ENCODE measurements at regions not wholly inside any gene's neighbourhood (a gene's known extent, or its start where the extent isn't known, plus 50 kb on each side); places are given as distances from the start of the nearest gene placed in this dataset.

DNA sequence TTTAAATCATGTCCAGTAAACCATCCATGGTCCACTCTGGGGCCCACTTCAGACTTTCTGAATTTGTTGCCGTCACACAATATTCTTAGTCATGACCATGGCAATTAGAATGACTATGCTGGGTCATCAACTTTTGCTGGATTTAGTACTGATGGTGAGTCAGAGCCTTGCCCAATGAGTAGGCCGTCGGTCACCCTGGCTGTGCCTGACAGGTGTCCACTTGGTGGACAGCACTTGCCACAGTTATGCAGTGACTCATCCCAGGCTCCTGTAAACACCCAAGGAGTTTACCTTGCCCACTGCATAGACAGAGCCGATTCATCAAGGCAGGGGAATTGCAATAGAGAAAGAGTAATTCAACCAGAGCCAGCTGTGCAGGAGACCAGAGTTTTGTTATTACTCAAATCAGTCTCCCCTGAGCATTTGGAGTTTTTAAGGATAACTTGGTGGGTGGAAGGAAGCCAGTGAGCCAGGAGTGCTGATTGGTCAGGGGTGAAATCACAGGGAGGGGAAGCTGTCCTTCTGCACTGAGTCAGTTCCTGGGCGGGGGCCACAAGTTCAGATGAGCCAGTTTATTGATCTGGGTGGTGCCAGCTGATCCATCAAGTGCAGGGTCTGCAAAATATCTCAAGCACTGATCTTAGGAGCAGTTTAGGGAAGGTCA lies 333.8 kb downstream of the PTPRU start:
- Histone ChIP-seq H3K9me3 (ENCODE audit: control insufficient read depth in 2 of 2, low read length in 2 of 2) (peaks cover 3% of the 10 kb centered on the region in 2 donors), H3K9ac (ENCODE audit: low read depth in 1 of 2, low read length in 2 of 2) (no peak overlapping the region), H3K4me3 (ENCODE audit: low read length in 2 of 2) (no peak overlapping the region), H3K27ac (ENCODE audit: low read depth in 2 of 2, low read length in 2 of 2) (no peak overlapping the region), H3K27me3 (ENCODE audit: control insufficient read depth in 2 of 2, insufficient read depth in 2 of 2, low read length in 2 of 2) (peaks cover 0 to 2% of the 10 kb centered on the region in 2 donors), H3K4me1 (ENCODE audit: control insufficient read depth in 2 of 2, insufficient read depth in 2 of 2, low read length in 2 of 2) (no peaks in the 10 kb centered on the region), H3K36me3 (ENCODE audit: control insufficient read depth in 2 of 2, insufficient read depth in 2 of 2, low read length in 2 of 2) (no peaks in the 10 kb centered on the region)

DNA sequence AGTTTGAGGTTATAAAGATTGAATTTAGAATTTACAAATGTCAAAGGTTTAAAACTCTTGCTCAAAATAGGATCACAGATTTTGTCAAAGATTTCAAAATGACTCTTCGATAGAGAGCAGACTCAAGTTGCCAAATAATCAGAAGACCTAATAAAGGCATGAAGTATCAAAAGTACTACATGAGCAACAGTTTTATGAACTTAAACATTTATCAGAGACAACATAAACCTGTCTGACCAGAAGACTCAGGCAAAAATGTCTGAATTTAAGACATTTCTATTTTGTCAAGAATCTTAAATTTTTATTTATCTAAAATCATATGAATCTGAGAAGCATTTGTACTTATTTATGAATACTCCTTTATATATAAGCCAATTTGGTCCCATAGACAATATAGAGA lies 330.9 kb downstream of the PTPRU start:
- Histone ChIP-seq H3K4me1 (ENCODE audit: control insufficient read depth in 2 of 2, insufficient read depth in 2 of 2, low read length in 2 of 2) (no peaks in the 10 kb centered on the region), H3K9ac (ENCODE audit: low read depth in 1 of 2, low read length in 2 of 2) (no peak overlapping the region), H3K9me3 (ENCODE audit: control insufficient read depth in 2 of 2, low read length in 2 of 2) (peaks cover 3 to 12% of the 10 kb centered on the region in 2 donors), H3K27me3 (ENCODE audit: control insufficient read depth in 2 of 2, insufficient read depth in 2 of 2, low read length in 2 of 2) (peaks cover 0 to 2% of the 10 kb centered on the region in 2 donors), H3K36me3 (ENCODE audit: control insufficient read depth in 2 of 2, insufficient read depth in 2 of 2, low read length in 2 of 2) (no peaks in the 10 kb centered on the region), H3K27ac (ENCODE audit: low read depth in 2 of 2, low read length in 2 of 2) (no peak overlapping the region), H3K4me3 (ENCODE audit: low read length in 2 of 2) (no peak overlapping the region)

DNA sequence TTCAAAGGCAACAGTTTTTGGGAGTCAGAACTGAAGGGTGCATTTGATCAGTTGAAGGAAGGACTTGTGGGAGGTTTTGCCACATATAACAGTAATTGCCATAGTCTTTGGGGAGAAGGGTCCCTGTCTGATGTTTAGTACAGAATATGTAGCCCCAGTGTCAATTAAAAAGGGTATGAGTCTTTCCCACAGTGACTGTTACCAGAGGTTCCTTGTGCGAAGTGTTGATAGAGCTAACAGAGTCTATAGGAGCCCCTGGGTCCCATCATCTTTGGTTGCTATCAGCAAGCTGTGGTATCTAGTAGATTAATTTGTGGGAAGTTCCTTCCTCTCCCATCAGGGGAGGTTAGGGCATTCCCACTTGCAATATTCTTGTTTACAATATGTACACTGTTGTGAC lies 329.2 kb downstream of the PTPRU start:
- Histone ChIP-seq H3K27ac (ENCODE audit: low read depth in 2 of 2, low read length in 2 of 2) (no peak overlapping the region), H3K9me3 (ENCODE audit: control insufficient read depth in 2 of 2, low read length in 2 of 2) (peaks cover 3 to 14% of the 10 kb centered on the region in 2 donors), H3K9ac (ENCODE audit: low read depth in 1 of 2, low read length in 2 of 2) (no peak overlapping the region), H3K4me1 (ENCODE audit: control insufficient read depth in 2 of 2, insufficient read depth in 2 of 2, low read length in 2 of 2) (no peaks in the 10 kb centered on the region), H3K36me3 (ENCODE audit: control insufficient read depth in 2 of 2, insufficient read depth in 2 of 2, low read length in 2 of 2) (no peaks in the 10 kb centered on the region), H3K27me3 (ENCODE audit: control insufficient read depth in 2 of 2, insufficient read depth in 2 of 2, low read length in 2 of 2) (no peaks in the 10 kb centered on the region), H3K4me3 (ENCODE audit: low read length in 2 of 2) (no peak overlapping the region)

DNA sequence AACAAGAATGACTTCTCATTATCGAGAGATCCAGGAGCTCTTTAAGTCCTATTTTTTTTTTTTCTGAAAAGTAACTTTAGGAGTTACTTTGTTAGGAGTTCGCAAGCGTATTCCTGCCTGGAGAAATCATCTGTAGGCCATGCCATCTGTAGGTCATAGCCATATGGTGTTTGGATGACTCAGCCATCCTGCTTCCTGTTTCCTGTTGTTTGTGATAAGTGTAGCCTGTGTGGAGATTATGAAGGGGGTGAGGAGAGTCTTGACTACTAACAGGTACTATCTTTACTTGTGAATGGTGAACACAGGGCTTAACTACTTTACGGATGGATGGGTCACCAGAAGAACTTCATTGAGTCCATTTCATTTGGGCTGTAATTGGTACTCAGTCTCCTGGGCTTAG lies 327.2 kb downstream of the PTPRU start:
- no peaks in the 10 kb centered on the region for H3K27me3 ChIP-seq (ENCODE audit: control insufficient read depth in 2 of 2, insufficient read depth in 2 of 2, low read length in 2 of 2)
- no peak overlapping the region for H3K4me3 ChIP-seq (ENCODE audit: low read length in 2 of 2)
- no peaks in the 10 kb centered on the region for H3K4me1 ChIP-seq (ENCODE audit: control insufficient read depth in 2 of 2, insufficient read depth in 2 of 2, low read length in 2 of 2)
- H3K36me3 ChIP-seq (ENCODE audit: control insufficient read depth in 2 of 2, insufficient read depth in 2 of 2, low read length in 2 of 2), result no peaks in the 10 kb centered on the region
- no peak overlapping the region for H3K27ac ChIP-seq (ENCODE audit: low read depth in 2 of 2, low read length in 2 of 2)
- H3K9ac ChIP-seq (ENCODE audit: low read depth in 1 of 2, low read length in 2 of 2), result no peak overlapping the region
- peaks cover 3 to 14% of the 10 kb centered on the region in 2 donors for H3K9me3 ChIP-seq (ENCODE audit: control insufficient read depth in 2 of 2, low read length in 2 of 2)

DNA sequence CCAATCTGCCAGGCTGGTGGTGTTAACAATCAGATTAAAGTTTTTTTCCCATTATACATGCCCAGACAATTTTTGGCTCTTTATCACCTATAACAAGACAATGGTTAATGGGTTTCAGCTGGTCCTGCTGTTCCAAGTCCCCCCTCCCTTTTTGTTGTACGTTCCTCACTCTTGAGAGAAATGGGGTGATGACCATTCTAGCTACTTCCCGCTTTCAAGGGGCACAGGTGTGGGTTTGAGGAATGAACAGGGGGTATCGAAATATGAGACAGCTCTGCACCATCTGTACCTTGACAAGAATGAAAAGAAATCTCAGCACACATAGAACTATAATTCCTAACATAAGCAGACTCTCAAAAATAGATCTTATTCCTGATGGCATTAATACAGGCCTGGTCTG lies 326.8 kb downstream of the PTPRU start:
- no peak overlapping the region for H3K4me3 ChIP-seq (ENCODE audit: low read length in 2 of 2)
- H3K27ac ChIP-seq (ENCODE audit: low read depth in 2 of 2, low read length in 2 of 2), result no peak overlapping the region
- H3K9ac ChIP-seq (ENCODE audit: low read depth in 1 of 2, low read length in 2 of 2), result no peak overlapping the region
- no peaks in the 10 kb centered on the region for H3K27me3 ChIP-seq (ENCODE audit: control insufficient read depth in 2 of 2, insufficient read depth in 2 of 2, low read length in 2 of 2)
- no peaks in the 10 kb centered on the region for H3K4me1 ChIP-seq (ENCODE audit: control insufficient read depth in 2 of 2, insufficient read depth in 2 of 2, low read length in 2 of 2)
- no peaks in the 10 kb centered on the region for H3K36me3 ChIP-seq (ENCODE audit: control insufficient read depth in 2 of 2, insufficient read depth in 2 of 2, low read length in 2 of 2)
- peaks cover 3 to 14% of the 10 kb centered on the region in 2 donors for H3K9me3 ChIP-seq (ENCODE audit: control insufficient read depth in 2 of 2, low read length in 2 of 2)

DNA sequence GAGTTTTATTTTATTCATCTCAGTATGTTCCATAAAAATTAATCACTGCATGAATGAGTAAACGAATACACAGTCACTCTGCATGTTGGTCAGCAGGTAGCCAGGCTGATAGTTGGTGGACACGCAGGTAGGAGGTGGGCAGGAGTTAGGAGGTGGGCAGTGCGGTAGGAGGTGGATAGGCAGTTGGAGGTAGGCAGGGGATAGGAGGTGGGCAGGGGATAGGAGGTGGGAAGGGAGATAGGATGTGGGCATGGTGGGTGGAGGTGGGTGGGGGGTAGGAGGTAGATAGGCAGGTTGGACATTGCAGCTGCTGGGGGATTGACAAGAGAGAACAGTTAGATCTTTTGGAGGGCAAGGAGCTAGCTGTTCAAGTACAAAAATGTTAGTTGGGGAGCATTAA lies 322.7 kb downstream of the PTPRU start:
- H3K27me3 ChIP-seq (ENCODE audit: control insufficient read depth in 2 of 2, insufficient read depth in 2 of 2, low read length in 2 of 2), result no peaks in the 10 kb centered on the region
- no peak overlapping the region for H3K9ac ChIP-seq (ENCODE audit: low read depth in 1 of 2, low read length in 2 of 2)
- no peaks in the 10 kb centered on the region for H3K36me3 ChIP-seq (ENCODE audit: control insufficient read depth in 2 of 2, insufficient read depth in 2 of 2, low read length in 2 of 2)
- H3K27ac ChIP-seq (ENCODE audit: low read depth in 2 of 2, low read length in 2 of 2), result no peak overlapping the region
- no peaks in the 10 kb centered on the region for H3K4me1 ChIP-seq (ENCODE audit: control insufficient read depth in 2 of 2, insufficient read depth in 2 of 2, low read length in 2 of 2)
- peaks cover 0 to 11% of the 10 kb centered on the region in 2 donors for H3K9me3 ChIP-seq (ENCODE audit: control insufficient read depth in 2 of 2, low read length in 2 of 2)
- no peak overlapping the region for H3K4me3 ChIP-seq (ENCODE audit: low read length in 2 of 2)

DNA sequence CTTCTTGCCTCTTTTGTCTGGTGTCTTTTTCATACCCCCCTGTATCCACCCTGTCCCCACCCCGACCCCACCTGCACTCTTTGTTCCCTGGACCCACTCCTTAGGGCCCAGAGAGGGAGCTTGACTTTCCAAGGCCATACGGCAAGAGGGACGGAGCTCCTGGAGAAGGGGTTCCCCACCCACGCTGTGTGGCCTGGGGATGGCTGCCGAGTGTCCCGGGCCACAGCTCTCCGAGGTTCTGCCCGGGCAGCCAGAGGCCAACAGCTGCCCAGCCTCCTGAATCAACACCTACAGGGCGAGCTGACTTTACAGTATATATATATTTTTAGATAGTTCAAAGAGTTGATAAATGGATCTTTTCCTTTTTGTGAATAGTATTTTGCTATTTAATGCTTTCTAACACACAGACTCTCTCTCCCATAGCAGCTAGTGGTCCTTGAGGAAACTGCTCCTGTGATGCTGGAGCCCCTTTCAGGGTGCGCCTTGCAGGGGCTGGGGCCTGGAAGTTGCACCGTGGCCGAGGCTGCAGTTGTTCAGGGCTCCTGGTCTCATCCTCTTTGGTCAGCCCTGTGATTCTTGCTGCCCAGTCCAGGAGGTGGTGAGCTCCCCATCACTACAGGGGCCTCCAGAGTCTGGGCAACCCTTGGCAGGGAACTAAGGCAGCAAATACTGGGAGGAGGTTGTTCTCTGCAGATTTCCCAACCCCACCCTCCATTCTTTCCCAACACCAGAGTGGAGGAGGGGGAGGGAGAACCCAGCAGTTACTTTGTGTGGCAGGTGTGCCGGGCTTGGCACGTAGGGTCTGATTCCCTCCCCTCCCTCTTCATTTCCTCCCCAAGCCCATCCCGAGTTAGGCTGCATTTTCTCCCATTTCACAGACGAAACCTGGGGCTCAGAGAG lies 321.6 kb downstream of the PTPRU start:
- H3K9ac ChIP-seq (ENCODE audit: low read depth in 1 of 2, low read length in 2 of 2), result no peak overlapping the region
- H3K4me3 ChIP-seq (ENCODE audit: low read length in 2 of 2), result no peak overlapping the region
- no peaks in the 10 kb centered on the region for H3K4me1 ChIP-seq (ENCODE audit: control insufficient read depth in 2 of 2, insufficient read depth in 2 of 2, low read length in 2 of 2)
- no peaks in the 10 kb centered on the region for H3K36me3 ChIP-seq (ENCODE audit: control insufficient read depth in 2 of 2, insufficient read depth in 2 of 2, low read length in 2 of 2)
- H3K27ac ChIP-seq (ENCODE audit: low read depth in 2 of 2, low read length in 2 of 2), result no peak overlapping the region
- no peaks in the 10 kb centered on the region for H3K27me3 ChIP-seq (ENCODE audit: control insufficient read depth in 2 of 2, insufficient read depth in 2 of 2, low read length in 2 of 2)
- H3K9me3 ChIP-seq (ENCODE audit: control insufficient read depth in 2 of 2, low read length in 2 of 2), result peaks cover 0 to 4% of the 10 kb centered on the region in 2 donors

DNA sequence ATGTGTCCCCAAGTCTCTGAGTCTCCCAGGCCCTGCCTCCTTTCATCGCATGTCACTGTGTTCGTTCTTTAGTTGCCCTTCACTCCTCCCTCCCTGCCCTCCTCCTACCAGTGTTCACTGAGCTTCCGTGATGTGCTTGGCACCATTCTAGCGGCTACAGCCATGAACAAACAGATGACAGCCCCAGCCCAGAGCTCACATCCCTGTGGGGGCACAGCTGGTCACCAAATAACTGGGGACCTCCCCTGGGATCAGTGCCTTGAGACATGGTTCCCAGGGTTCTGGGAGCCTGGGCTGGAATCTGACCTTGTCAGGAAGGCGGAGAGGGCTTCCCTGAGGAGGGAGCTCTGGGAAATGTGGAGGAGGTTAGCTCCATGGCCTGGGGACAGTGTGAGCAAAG lies 320.7 kb downstream of the PTPRU start:
- Histone ChIP-seq H3K27me3 (ENCODE audit: control insufficient read depth in 2 of 2, insufficient read depth in 2 of 2, low read length in 2 of 2) (no peaks in the 10 kb centered on the region), H3K9ac (ENCODE audit: low read depth in 1 of 2, low read length in 2 of 2) (no peak overlapping the region), H3K27ac (ENCODE audit: low read depth in 2 of 2, low read length in 2 of 2) (no peak overlapping the region), H3K9me3 (ENCODE audit: control insufficient read depth in 2 of 2, low read length in 2 of 2) (no peaks in the 10 kb centered on the region), H3K4me3 (ENCODE audit: low read length in 2 of 2) (no peak overlapping the region), H3K36me3 (ENCODE audit: control insufficient read depth in 2 of 2, insufficient read depth in 2 of 2, low read length in 2 of 2) (no peaks in the 10 kb centered on the region), H3K4me1 (ENCODE audit: control insufficient read depth in 2 of 2, insufficient read depth in 2 of 2, low read length in 2 of 2) (no peaks in the 10 kb centered on the region)

DNA sequence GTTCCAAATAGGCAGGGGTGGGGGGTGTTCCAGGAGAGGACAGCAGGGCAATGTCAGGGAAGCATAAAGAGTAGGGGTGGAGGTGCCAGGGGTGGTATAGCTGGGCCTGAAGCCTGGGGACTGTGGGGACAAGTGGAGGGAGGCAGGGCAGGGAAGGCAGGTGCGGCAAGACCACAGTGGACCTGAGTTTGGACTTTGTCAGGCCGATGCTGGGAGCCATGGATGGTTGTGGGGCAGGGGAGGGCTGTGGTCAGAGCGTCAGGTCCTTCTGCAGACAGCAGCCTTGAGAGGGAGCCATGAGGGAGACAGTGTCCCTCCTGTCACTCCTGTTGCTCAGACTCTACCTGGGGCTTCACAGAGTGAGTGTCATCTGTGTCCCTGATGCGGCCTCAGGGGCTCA lies 320.3 kb downstream of the PTPRU start:
- H3K27me3 ChIP-seq (ENCODE audit: control insufficient read depth in 2 of 2, insufficient read depth in 2 of 2, low read length in 2 of 2), result no peaks in the 10 kb centered on the region
- H3K9me3 ChIP-seq (ENCODE audit: control insufficient read depth in 2 of 2, low read length in 2 of 2), result no peaks in the 10 kb centered on the region
- H3K4me1 ChIP-seq (ENCODE audit: control insufficient read depth in 2 of 2, insufficient read depth in 2 of 2, low read length in 2 of 2), result no peaks in the 10 kb centered on the region
- H3K36me3 ChIP-seq (ENCODE audit: control insufficient read depth in 2 of 2, insufficient read depth in 2 of 2, low read length in 2 of 2), result no peaks in the 10 kb centered on the region
- H3K27ac ChIP-seq (ENCODE audit: low read depth in 2 of 2, low read length in 2 of 2), result no peak overlapping the region
- no peak overlapping the region for H3K4me3 ChIP-seq (ENCODE audit: low read length in 2 of 2)
- no peak overlapping the region for H3K9ac ChIP-seq (ENCODE audit: low read depth in 1 of 2, low read length in 2 of 2)

DNA sequence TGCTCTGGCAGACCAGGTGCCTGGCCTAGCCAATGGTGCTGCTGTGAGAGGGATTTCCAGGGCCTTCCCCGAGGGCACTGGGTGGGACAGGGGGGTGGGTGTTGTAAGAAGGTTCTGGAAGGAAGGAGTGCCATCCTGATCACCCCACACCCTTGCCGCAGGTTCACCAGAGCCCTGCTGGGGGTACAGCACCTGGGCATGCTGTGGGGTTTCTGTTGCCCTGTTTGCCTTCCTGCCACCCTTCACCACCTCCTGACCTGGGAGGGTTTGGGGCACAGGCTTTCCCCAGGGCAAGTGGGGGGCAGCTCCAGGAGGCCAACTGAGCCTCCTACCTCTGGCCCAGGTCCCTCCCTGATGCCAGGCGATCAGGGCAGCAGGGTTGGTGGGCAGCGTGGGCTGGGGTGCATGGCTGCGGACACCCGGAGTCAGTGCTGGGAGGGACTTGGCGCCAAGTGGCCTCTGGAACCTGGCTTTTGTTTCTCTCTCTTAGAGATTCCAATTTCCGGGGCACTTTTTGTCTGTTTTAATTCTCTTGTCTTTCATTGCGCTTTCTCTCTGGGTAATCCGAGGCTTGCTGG lies 318.8 kb downstream of the PTPRU start:
- Histone ChIP-seq H3K27me3 (ENCODE audit: control insufficient read depth in 2 of 2, insufficient read depth in 2 of 2, low read length in 2 of 2) (no peaks in the 10 kb centered on the region), H3K4me1 (ENCODE audit: control insufficient read depth in 2 of 2, insufficient read depth in 2 of 2, low read length in 2 of 2) (no peaks in the 10 kb centered on the region), H3K4me3 (ENCODE audit: low read length in 2 of 2) (no peak overlapping the region), H3K27ac (ENCODE audit: low read depth in 2 of 2, low read length in 2 of 2) (no peak overlapping the region), H3K36me3 (ENCODE audit: control insufficient read depth in 2 of 2, insufficient read depth in 2 of 2, low read length in 2 of 2) (no peaks in the 10 kb centered on the region), H3K9ac (ENCODE audit: low read depth in 1 of 2, low read length in 2 of 2) (no peak overlapping the region), H3K9me3 (ENCODE audit: control insufficient read depth in 2 of 2, low read length in 2 of 2) (no peaks in the 10 kb centered on the region)

All from mucosa of rectum (tissue), 2 donors.